Panc1 (cell line): ENCODE measurements at regions not wholly inside any gene's neighbourhood (a gene's known extent, or its start where the extent isn't known, plus 50 kb on each side); places are given as distances from the start of the nearest gene placed in this dataset.

Experiments used
- POLR2AphosphoS5 ChIP-seq: IDR thresholded peaks from 2 replicates; pipeline ENCODE4 v1.6.1; 2012; ENCODE audit warnings: mild to moderate bottlenecking, low read depth, low read length, moderate library complexity
- SIN3A ChIP-seq: IDR thresholded peaks from 2 replicates; pipeline ENCODE4 v1.6.1; 2012; ENCODE audit warnings: low read depth, mild to moderate bottlenecking, low read length, moderate library complexity, borderline replicate concordance; ENCODE audit not compliant: insufficient read depth
- TF ChIP-seq, protein P1 (sequence below): fragments of 450-650 bp; IDR thresholded peaks from 2 replicates; pipeline ENCODE4 v1.5.1; 2017; ENCODE audit warnings: mild to moderate bottlenecking
- TF ChIP-seq, protein P2 (sequence below), 2 experiments: IDR thresholded peaks; 2 replicates each; pipeline ENCODE4 v1.6.1; 2011 to 2012; ENCODE audit warnings: low read depth in 2 of 2, control low read depth in 1 of 2, low read length in 1 of 2, mild to moderate bottlenecking in 1 of 2, moderate library complexity in 1 of 2; ENCODE audit not compliant: insufficient read depth in 1 of 2

DNA sequence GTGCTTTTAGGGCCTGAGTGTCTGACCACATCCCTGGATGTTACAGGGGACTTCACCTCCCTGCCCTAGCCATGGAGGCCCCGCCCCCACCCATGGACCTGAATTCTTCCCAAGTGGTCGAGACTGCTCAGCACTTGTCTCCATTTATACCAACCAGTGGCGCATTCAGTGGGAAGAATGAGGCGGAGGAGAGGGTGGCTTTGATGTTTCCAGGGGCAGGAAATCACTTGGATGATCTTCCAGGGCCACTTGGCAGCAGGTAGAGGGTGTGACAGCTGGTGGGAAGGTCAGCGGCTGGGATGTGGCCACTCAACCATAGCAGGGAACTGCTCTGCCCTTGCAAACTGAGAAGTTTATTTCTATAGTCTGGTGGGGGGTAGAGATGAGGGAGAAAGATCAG is 155.1 kb upstream of the BLID start:
- TF ChIP-seq, protein P1, sequence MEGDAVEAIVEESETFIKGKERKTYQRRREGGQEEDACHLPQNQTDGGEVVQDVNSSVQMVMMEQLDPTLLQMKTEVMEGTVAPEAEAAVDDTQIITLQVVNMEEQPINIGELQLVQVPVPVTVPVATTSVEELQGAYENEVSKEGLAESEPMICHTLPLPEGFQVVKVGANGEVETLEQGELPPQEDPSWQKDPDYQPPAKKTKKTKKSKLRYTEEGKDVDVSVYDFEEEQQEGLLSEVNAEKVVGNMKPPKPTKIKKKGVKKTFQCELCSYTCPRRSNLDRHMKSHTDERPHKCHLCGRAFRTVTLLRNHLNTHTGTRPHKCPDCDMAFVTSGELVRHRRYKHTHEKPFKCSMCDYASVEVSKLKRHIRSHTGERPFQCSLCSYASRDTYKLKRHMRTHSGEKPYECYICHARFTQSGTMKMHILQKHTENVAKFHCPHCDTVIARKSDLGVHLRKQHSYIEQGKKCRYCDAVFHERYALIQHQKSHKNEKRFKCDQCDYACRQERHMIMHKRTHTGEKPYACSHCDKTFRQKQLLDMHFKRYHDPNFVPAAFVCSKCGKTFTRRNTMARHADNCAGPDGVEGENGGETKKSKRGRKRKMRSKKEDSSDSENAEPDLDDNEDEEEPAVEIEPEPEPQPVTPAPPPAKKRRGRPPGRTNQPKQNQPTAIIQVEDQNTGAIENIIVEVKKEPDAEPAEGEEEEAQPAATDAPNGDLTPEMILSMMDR = no peak
- no peak for TF ChIP-seq POLR2AphosphoS5
- TF ChIP-seq, protein P2, sequence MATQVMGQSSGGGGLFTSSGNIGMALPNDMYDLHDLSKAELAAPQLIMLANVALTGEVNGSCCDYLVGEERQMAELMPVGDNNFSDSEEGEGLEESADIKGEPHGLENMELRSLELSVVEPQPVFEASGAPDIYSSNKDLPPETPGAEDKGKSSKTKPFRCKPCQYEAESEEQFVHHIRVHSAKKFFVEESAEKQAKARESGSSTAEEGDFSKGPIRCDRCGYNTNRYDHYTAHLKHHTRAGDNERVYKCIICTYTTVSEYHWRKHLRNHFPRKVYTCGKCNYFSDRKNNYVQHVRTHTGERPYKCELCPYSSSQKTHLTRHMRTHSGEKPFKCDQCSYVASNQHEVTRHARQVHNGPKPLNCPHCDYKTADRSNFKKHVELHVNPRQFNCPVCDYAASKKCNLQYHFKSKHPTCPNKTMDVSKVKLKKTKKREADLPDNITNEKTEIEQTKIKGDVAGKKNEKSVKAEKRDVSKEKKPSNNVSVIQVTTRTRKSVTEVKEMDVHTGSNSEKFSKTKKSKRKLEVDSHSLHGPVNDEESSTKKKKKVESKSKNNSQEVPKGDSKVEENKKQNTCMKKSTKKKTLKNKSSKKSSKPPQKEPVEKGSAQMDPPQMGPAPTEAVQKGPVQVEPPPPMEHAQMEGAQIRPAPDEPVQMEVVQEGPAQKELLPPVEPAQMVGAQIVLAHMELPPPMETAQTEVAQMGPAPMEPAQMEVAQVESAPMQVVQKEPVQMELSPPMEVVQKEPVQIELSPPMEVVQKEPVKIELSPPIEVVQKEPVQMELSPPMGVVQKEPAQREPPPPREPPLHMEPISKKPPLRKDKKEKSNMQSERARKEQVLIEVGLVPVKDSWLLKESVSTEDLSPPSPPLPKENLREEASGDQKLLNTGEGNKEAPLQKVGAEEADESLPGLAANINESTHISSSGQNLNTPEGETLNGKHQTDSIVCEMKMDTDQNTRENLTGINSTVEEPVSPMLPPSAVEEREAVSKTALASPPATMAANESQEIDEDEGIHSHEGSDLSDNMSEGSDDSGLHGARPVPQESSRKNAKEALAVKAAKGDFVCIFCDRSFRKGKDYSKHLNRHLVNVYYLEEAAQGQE (IDR thresholded peaks at IDR 0.05; ENCODE audit: insufficient read depth in 1 of 2, low read depth in 2 of 2, low read length in 1 of 2) = no peak
- TF ChIP-seq SIN3A = no peak
